ENCODE measurements at regions not wholly inside any gene's neighbourhood (a gene's known extent, or its start where the extent isn't known, plus 50 kb on each side); places are given as distances from the start of the nearest gene placed in this dataset.

GRCh38 chr10:43846968-43847367, 198.3 kb upstream of the ZNF32 start:
- TF ChIP-seq POLR2A (IDR thresholded peaks at IDR 0.05) (no peak), CTCF (IDR thresholded peaks at IDR 0.05) (no peak)
